Liver (tissue), 3 donors: ENCODE measurements at regions not wholly inside any gene's neighbourhood (a gene's known extent, or its start where the extent isn't known, plus 50 kb on each side); places are given as distances from the start of the nearest gene placed in this dataset.

Source experiments
- CTCF ChIP-seq: fragments of 150-350 bp; IDR thresholded peaks from 2 replicates; pipeline ENCODE4 v1.5.1; 2017; ENCODE audit warnings: improper control_type of control experiment, low read depth, low read length; ENCODE audit not compliant: missing input control
- EGR1 ChIP-seq, 2 donors: IDR thresholded peaks; 2 replicates each; pipeline ENCODE4 v1.6.1; 2016 to 2018; ENCODE audit warnings: antibody characterized with exemption in 2 of 2, low read depth in 2 of 2
- GABPA ChIP-seq, 2 donors: IDR thresholded peaks in 1 of 2; conservative IDR thresholded peaks in 1 of 2; 2 replicates each; pipeline ENCODE4 v1.6.1; 2016; ENCODE audit warnings: antibody characterized with exemption in 2 of 2, mild to moderate bottlenecking in 1 of 2, moderate library complexity in 1 of 2
- HNF4A ChIP-seq, 2 donors: conservative IDR thresholded peaks; 2 replicates each; pipeline ENCODE4 v1.6.1; 2016; ENCODE audit warnings: antibody characterized with exemption in 2 of 2, mild to moderate bottlenecking in 2 of 2
- NR2F2 ChIP-seq: IDR thresholded peaks from 2 replicates; pipeline ENCODE4 v1.6.1; 2016; ENCODE audit warnings: antibody characterized with exemption
- RXRA ChIP-seq, 2 donors: IDR thresholded peaks; 2 replicates each; pipeline ENCODE4 v1.6.1; 2017 to 2018; ENCODE audit warnings: antibody characterized with exemption in 2 of 2, mild to moderate bottlenecking in 1 of 2
- SP1 ChIP-seq: IDR thresholded peaks from 2 replicates; pipeline ENCODE4 v1.6.1; 2018; ENCODE audit warnings: antibody characterized with exemption, mild to moderate bottlenecking
- TAF1 ChIP-seq: conservative IDR thresholded peaks from 2 replicates; pipeline ENCODE4 v1.6.1; 2016; ENCODE audit warnings: antibody characterized with exemption, mild to moderate bottlenecking
- donor health status: healthy.
- donor health status: healthy.

- no peak for TF ChIP-seq CTCF
- TF ChIP-seq TAF1, result no peak
- no peak for TF ChIP-seq EGR1 (IDR thresholded peaks at IDR 0.05; ENCODE audit: low read depth in 2 of 2)
- no peak for TF ChIP-seq NR2F2
- no peak for TF ChIP-seq SP1
- no peak for TF ChIP-seq GABPA (IDR thresholded peaks at IDR 0.05 in 1 of 2, conservative IDR thresholded peaks at IDR 0.05 in 1 of 2)
- no peak for TF ChIP-seq HNF4A (conservative IDR thresholded peaks at IDR 0.05)
- no peak for TF ChIP-seq RXRA (IDR thresholded peaks at IDR 0.05)
These were observed 1331.8 kb upstream of the GBE1 start for GRCh38 chr3:83093222-83093572.
